NCI-H1092 treated with DMSO at 0.1 percent for 48 hours (cell line): ENCODE measurements at regions not wholly inside any gene's neighbourhood (a gene's known extent, or its start where the extent isn't known, plus 50 kb on each side); places are given as distances from the start of the nearest gene placed in this dataset.
A peak's percentile ranks its signal among the peaks of the same experiment; 100 is the strongest.
"Not testable (repeated sequence)": the region's sequence is repeated elsewhere in the genome, so short reads cannot be mapped to it uniquely, and the experiment has no call there.

Experiments
- DNase-seq: peaks from one replicate; lab custom pipeline; 2025; lab: John Stamatoyannopoulos, UW

DNA sequence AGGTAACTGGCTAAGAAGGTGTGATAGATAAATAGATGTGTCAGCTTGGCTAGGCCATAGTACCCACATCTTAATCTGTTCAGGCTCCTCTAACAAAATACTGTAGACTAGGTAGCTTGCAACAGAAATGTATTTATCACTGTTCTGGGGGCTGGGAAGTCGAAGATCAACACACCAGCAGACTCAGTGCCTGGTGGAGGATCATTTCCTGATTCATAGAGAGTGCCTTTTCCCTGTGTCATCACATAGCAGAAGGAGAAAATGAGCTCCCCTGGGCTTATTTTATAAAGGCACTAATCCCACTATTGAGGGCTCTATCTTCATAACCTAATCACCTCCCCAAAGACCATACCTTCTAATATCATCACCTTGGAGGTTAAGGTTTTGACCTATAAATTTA, 532.7 kb upstream of the OLFM3 start:
- DNase-seq: no peak

DNA sequence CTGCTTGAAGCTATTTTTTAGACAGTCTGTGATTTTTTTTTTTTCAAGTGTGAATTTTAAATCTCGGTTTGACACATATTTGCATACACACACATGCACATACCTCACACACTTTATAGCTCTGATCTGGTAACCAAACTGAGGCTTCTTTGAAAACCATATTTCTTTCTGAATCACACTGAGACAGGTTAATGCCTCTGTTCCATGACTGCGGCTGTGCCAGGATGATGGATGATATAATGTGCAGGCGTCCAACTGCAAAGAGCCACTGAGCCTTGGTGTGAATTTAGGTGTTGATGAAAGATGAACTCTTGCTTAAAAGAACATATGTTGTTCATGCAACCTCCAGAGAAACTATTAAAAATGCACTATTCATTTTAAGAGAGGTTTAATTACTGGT, 504.0 kb upstream of the OLFM3 start:
- no peak for DNase-seq

DNA sequence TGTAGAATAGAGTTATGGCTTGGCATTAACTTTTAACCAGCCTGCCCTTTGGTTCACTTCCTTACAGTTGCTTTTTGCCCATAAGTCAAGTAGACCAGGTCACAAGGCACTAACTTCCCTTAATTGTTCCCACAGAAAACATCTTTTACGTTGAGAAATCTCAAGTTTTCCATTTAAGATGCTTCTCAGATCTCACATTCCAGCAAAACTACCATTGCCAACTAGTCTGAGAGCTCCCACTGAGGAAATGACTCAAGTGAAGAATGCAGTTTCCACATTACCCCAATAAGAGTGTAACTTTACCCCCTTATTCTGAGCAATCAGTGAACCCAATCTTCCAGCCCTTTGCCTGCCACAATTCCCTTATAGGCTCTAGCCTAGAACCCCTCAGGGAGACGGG, 502.2 kb upstream of the OLFM3 start:
- DNase-seq: no peak

DNA sequence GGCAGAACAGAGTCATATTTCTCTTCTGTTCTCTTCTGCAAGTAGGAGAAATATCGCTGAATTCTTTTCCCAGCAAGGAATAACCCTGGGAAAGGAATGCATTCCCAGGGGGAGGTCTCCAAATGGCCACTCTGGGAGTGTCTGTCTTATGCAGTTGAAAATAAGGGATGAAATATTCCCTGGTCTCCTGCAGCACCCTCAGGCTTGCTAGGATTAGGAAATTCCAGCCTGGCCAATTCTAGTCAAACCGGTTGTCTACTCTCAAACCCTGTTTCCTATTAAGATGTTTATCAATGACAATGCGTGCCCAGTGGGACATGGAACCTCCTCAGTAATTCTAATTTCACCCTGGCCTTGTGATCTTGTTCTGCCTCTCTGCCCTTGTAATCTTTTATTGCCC, 501.1 kb upstream of the OLFM3 start:
- not testable (repeated sequence) for DNase-seq

DNA sequence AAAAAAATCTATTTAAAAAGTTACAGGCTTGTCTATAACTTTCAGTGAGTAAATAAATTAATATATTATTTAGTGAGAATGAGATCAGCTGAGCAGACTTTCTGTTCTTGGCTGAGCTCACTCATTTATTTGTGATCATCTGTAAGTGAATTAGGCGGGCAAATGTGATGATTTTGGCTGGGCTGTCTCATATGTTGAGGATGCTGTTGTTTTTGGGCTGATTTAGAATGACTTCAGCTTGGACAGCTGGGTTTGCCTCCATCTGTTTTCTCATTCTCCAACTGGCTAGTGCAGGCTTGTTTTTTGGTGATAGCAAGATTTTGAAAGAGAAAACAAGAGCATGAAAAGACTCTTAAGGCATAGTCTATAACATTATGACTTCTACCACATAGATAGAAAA, 475.8 kb upstream of the OLFM3 start:
- no peak for DNase-seq

DNA sequence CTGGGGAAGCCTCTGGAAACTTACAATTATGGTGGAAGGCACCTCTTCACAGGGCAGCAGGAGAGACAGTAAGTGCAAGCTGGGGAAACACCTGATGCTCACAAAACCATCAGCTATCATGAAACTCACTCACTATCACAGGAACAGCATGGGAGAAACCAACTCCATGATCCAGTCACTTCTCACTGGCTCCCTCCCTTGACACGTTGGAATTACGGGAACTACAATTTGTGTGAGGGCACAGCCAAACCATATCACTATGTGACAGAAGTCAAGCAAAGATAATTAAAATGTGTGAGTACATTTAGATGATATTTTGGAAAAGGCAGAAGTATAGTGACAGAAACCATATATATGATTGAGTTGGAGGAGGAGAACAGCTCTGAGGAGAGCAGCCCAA, 474.0 kb upstream of the OLFM3 start:
- DNase-seq: no peak

DNA sequence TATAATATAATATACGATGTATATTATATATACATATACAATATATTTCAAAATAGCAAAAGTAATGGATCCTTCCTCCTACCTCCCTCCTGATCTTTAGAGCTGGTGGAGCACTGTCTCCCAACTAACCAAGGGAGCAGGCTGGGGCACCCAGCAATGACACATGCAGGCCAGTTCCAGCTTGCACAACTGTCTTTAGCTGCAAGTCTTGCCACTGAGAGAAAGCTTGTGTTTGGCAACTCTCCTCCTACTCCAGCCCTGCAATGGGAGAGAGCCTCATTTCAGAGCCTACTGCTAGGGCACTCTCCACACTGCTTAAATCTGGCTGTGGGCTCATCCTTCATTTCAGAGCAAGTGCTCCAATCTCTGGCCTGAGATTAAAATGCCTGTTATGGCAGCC, 469.8 kb upstream of the OLFM3 start:
- DNase-seq: no peak

DNA sequence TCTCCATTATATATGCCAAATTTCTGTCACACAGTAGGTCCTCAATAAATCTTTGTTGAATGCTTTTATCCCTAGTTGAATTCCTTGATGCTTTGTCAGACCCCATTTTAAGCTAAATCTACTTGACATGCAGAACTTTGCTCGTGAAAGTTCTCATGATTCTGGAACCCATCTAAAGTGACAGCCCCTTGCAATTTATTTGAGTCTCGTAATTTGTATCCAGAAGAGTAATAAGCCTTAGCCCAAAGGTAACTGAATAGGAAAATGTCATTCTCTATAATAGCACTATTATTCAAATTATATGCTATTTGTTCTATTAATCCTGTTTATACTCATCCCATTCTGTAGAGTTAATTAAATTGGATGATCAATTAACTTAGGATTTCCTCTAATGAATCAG, 466.6 kb upstream of the OLFM3 start:
- no peak for DNase-seq

DNA sequence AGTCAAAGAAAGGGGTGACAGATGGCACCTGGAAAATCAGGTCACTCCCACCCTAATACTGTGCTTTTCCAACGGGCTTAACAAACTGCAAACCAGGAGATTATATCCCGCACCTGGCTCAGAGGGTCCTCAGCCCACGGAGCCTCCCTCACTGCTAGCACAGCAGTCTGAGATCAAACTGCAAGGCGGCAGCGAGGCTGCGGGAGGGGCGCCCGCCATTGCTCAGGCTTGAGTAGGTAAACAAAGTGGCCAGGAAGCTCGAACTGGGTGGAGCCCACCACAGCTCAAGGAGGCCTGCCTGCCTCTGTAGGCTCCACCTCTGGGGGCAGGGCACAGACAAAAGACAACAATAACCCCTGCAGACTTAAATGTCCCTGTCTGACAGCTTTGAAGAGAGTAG, 445.6 kb upstream of the OLFM3 start:
- not testable (repeated sequence) for DNase-seq

DNA sequence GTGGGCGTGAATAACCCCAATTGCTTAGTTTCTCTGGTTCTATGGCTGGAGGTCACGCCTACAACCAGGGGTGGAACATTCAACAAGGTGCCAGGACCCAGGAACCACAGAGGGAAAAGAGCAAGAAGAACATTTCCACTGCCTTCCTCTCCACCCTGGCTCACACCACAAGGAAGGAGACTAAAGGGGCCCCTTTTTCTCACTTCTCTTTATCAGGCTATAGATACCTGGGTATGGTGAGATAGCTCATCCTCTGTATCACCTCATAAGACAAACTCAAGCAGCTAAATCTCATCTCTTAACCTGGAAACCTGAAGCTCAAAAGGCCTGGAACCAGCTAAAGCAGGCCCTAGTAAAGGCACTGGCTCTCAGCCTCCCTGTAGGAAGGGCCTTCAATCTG, 438.8 kb upstream of the OLFM3 start:
- DNase-seq: no peak

DNA sequence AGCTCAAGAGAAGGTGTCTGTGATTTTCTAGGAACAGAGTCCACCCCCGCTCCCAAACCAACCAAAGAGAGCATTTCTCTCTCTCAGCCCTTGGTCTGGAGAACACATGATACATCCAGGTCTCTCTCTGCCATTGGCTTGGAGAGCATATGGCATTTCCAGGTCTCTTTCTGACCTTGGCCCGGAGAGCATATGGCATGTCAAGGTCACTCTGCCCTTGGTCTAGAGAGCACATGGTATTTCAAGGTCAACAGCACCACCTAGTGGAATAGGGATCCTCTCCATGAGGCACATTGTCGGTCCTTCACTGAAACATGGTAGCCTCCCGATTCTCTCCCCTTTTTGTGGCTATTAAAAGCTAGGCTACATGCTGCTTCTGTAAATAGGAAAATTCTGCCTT, 437.7 kb upstream of the OLFM3 start:
- peak; percentile 8 for DNase-seq

DNA sequence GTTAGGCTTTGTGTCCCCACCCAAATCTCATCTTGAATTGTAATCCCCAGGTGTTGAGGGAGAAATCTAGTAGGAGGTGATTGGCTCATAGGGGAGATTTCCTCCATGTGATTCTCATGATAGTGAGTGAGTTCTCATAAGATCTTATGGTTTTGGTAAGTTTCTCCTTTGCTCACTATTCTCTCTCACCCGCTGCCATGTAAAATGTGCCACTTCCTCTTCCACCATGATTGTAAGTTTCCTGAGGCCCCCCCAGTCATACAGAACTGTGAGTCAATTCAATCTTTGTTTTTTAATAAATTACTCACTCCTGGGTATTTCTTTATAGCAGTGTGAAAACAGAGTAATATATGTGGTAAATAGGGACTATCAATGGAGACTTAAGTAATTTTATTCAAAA, 434.5 kb upstream of the OLFM3 start:
- no peak for DNase-seq

DNA sequence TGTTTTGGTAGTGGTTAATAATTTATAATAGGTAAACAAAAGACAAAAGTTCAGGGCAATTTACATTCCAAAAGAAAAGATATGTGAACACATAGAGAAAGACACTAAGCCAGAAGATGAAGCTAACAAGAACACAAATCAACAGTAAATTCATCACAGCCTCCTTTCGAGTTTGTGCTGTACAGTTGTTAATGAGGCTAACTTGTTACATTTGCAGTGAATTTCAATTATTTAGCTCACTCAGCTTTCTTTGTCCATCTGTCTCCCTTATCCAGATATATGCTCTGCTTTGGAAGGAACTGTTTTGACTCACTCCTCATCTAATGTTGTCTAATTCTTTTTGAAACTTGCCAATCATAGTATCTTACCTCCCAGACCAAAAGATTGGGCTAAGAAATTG, 423.3 kb upstream of the OLFM3 start:
- no peak for DNase-seq
